ENCODE measurements at regions not wholly inside any gene's neighbourhood (a gene's known extent, or its start where the extent isn't known, plus 50 kb on each side); places are given as distances from the start of the nearest gene placed in this dataset.
"Not testable (repeated sequence)": the region's sequence is repeated elsewhere in the genome, so short reads cannot be mapped to it uniquely, and the experiment has no call there.

DNA sequence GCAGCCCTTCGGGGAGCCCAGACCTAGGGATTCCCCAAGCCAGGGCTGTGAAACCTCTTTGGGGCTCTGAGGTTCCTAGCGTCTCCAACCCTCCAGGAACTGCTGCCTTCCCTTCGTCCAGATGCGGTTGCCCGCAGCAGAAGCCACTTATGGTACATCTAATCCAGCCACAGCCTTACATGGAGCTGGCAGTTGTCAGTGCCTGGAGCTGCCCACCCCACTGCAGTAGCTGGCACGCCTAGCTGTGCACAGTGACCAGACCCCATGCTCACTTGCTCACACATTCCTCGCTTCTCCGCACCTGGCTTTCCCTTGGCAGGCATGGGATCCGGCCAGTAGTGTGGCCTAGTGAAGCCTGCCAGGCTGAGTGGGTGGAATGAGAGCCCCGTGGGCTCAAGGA is 547.6 kb downstream of the TBC1D32 start:
- DNase-seq = no peak

DNA sequence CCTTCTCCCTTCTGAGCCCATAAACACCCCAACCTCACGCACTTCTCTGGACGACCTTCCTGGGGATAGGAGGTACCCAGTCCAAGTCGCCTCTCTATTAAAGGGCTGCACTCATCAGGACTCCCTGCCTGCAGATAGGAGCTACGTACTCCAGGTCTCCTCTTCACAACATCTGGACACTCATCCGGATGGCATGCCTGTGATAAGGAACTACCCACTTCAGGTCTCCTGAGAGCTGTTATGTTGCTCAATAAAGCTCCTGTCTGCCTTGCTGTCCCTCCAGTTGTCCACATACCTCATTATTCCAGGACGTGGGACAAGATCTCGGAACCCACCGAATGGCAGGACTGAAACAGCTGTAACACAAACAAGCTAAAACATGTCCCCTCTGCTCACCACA is 548.0 kb downstream of the TBC1D32 start:
- DNase-seq = no peak

DNA sequence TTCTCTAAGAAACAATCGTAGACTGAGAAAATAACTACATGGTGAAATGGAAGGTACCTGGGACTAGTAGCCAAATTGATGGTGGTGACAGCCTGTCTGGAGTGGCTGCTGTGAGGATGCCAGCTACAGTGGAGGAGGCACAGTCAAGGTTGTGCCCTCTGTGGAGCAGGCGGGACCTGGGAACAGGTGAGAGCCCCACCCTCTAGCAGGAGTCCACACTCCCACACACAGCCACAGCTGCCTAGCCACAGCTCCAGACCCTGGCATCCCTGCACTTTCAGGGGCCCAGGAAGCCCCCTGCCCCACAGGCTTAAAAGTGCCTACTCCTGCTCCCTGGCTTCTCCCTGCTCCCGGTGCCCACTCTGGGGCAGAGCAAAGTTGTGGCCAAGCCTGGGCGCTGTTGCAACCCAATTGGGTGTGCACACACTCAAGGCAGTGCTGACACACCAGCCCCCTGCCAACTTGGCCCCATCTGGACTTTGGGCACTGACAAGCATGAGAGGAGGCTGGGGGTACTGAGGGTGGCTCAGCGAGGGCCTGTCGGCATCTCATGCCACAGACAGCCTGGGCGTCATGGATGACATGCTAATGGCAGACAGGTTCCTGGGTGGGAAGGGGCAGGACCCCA is 548.7 kb downstream of the TBC1D32 start:
- DNase-seq = no peak

DNA sequence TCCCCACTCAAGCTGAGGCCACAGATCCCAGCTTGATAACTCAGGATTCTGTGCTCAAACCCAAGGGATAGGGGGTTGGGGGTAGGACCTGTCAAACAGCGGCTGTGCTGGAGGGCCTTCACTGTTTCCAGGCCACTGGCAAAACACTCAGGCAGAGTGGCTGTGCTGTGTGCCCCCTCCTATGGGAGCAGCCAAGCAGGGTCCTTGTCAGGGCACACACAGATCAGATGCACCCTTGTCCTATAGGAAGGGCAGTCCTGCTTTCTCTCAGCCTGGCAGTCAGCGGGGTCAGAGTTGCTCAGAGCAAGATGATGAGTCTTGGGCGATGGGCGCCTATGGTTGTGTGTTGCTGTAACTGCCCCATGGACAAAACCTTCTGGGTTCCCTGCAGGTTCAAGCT is 554.8 kb downstream of the TBC1D32 start:
- DNase-seq = no peak

DNA sequence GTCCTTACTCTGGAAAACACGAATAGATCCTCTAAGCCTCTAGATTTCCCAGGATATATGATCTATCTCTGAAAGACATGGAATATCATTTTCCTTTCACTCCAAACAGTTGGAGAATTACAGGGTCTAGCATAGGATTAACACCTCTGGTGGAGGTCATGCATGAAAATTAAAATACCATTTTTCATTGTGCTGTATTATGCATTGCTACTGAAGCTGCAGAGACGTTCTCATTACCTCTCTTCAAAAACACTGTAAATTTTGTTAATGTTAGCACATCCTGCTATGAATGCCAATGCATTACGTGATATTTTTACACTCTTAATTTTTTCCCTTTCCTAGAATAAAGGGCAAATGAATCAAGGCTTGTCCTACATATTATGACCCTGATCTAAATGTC is 558.6 kb downstream of the TBC1D32 start:
- no peak for DNase-seq

DNA sequence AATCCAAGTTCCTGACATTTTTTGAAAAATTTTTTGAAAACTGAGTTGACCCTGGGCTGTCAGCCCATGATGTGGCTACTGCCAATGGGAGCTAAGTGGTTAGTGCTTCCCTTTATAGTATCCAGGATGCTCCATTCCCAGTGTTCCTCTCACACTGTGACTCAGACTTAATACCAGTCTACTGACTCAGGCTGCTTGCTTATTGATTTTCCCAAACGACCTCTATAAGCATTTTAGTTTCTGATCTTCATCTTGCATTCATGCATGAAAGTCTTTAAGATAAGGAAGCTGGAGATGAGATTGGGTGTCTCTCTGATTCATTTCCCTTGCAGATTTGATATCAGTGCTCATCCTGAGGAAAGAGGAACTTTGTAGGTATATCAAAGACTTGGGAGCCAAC is 560.0 kb downstream of the TBC1D32 start:
- no peak for DNase-seq

DNA sequence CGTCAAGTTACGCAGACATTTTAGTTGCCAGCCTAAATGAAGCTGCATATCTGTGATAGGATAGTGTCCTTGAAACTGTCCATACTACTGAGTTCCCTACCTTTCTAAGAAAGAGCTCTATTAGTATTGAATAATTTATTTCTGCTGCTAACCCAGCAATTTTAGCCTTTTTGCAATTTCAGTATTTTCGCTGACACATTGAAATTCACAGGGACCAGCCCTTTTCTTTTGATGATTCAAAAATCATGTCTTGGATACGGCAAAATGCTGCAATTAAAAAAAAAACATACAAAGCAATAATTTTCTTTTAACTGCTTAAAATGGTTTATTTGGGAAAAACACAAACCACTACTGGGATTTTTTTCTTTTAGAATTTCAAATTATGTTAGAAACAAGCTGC is 563.3 kb downstream of the TBC1D32 start:
- no peak for DNase-seq

DNA sequence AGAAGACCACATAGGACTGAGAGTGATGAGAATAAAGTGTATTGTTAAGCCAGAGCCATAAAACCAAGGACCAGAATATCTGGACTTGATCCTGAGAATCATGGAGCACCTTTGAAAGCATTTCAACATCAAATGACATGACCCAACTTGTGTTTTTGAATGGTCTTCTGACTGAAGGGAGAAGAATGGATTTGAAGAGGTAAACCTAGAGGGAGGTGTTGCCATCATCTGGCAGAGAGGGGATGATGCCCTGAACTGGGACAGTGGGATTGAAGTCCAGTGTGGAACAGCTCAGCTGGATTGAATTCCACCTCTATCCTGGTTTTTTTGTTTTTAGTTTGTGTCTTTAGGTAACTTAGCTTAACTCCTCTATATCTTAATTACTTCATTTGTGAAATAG is 570.0 kb downstream of the TBC1D32 start:
- no peak for DNase-seq

DNA sequence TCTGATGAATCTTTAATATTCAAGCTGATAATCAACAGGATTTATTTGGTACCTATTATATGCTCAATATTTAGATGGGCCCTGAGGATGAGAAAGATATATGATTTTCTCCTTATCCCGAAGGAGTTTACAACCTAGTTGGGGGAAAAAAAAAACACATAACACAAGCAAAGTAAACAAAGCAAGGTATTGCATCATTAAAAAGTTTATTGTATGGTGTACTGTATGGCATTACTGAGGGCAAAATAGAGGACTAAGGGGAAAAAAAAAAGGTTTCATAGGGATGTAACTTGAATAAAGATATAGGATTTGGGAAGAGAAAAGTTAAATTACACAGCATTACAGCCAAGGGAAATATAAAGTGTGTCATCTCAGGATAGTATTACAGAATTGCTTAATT is 574.7 kb downstream of the TBC1D32 start:
- DNase-seq = no peak

DNA sequence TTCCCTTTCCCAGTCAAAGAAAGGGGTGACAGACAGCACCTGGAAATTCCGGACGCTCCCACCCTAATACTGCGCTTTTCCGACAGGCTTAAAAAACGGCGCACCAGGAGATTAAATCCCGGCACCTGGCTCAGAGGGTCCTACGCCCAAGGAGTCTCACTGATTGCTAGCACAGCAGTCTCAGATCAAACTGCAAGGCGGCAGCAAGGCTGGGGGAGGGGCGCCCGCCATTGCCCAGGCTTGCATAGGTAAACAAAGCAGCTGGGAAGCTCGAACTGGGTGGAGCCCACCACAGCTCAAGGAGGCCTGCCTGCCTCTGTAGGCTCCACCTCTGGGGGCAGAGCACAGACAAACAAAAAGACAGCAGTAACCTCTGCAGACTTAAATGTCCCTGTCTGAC is 585.7 kb downstream of the TBC1D32 start:
- not testable (repeated sequence) for DNase-seq

DNA sequence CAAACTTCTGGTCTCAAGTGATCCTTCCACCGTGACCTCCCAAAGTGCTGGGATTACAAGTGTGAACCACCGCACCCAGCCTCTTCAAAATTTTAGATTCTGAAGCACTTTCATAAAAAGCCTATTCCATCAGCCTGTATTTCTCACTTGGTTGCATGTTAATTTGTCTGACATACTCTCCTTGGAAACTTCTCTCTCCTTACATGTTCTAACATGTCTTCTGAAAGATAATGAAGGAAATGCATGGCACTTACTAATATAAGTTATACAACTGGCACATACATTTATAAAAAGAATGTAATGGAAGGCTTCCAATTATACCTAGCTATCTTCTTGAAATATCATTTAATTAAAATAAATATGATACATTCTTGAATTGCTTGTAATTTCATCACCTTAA is 597.5 kb downstream of the TBC1D32 start:
- no peak for DNase-seq

DNA sequence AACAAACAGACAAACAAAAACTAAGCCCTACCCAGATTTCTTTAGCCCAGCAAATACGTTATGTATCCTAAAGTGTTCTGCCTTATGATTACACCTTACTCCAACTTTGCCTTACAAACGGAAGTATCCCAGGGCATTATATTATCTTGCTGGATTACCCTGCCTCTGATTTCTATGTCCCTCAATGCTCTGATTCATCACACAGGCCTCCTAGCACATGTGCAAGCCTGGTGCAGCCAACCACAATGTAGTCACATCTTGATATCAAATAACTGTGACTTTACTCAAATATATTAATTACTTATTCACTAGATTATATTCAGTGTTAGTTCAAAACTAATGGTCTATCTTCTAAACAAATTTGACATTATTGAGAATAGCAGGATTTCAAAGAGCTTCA is 598.6 kb downstream of the TBC1D32 start:
- DNase-seq = no peak

DNA sequence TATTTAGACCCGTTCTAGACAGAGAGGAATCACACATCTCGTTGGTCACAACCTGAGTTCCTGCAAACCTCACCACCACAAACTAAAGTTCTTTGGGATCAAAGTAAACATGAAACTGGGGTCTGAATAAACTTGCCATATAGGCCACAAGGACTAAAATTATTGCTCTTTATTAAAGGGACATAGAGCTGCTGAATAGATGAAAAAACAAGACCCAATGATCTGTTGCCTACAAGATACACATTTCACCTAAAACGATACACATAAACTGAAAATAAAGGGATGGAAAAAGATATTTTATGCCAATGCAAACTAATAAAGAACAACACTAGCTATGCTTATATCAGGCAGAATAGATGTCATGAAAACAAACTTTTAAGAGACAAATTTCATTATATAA is 623.0 kb downstream of the TBC1D32 start:
- no peak for DNase-seq

DNA sequence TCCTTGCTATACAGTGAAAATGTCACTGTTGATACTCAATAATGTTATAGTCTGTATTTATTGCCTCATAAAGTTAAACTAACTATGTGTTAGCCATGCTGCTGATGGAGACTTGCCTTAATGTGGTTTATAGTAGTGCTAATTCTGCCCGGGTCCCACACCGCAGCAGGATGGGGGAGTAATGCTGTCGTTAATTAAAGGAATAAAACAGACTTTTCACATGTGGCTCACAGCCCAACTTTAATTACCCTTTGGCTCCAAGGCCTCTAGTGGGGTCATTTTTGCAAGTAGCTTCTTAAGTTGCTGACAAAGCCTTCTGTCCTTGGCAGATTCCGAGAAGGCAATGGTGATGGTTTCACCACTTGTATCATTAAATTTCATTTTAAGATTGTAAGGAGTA is 634.3 kb downstream of the TBC1D32 start:
- no peak for DNase-seq

DNA sequence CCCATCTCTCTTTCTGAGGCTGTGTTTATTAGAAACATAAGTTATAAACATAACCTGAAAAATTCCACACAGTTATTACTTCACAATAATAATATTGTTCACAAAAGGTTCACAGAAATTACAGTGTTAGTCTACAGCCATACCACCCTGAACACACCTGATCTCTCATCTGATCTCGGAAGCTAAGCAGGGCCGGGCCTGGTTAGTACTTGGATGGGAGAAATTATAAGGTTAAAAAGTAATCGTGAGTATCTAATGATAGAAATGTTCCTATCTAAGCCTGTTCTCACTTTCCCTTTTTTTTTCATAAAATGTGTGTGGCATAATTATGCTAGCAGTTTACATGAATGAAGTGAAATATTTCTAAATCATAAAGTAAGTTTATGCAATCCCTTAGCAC is 647.8 kb downstream of the TBC1D32 start:
- DNase-seq = no peak

DNA sequence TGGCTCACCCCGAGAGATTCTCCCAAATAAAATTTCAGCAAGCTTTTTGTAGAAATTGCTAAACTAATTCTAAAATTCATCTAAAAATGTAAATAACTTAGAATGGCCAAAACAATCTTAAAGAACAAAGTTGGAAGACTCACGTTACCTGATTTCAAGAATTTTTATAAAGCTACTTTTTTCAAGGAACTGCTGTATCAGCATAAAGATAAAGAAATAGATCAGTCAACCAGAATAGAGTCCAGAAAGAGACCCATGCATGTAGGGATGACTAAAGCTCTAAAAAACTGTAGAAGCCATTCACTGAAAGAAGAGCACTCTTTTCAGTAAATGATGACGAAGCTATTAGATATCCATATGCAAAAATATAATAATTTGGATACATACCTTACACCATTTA is 652.1 kb downstream of the TBC1D32 start:
- DNase-seq = no peak

DNA sequence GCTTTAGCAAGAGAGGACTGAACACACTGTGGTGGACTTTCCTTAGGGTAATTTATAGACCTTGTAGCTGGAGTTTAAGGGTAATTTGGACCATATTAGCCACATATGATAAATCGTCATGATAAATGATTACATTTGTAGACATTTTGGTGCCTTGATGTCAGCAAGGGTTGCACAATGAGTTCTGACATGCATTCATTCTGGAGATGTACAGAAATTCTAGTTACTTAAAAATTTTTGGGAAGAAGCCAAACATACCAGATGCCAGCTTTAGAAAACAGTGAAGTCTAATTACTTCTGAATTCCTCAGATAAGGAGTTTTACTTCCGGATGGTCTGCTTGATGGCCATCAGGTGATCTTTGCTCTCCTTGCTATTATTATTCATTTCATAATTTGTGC is 653.1 kb downstream of the TBC1D32 start:
- no peak for DNase-seq

DNA sequence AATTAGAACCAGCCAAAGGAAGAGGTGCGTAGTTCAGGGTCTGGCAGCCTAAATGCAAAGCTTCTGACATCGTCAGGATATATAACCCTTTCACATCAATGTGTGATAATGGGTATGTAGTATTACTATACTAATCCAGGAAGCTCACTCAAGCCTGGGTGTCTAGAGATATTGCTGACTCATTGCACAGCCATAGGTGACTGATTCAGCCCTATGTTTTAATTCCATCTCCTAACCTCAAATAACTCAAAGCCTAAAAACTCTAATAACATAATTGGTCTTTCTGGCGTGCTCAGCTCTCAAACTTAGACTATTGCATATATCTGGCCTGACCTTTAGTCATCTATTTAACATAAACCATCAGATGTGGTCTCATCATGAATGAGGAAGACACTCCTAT is 658.4 kb downstream of the TBC1D32 start:
- DNase-seq = no peak

DNA sequence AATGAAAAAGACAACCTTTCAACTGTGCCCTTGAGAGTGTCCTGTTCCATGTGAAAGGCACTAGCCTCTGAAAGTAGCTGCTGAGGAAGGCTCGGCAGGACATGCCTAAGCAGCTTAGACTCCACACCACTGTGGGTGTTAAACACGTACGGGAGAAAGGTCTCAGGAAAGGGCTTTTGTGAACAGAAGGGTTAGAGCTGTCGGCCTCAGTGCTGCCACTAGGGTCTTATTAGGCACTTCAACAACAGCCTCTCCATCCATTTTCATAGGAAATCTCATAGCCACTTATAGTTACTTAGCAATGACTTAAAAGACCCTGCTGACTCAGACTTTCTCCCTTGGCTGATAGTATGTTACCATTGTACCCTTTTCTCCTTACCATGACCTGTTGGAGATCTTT is 662.8 kb downstream of the TBC1D32 start:
- DNase-seq = no peak

DNA sequence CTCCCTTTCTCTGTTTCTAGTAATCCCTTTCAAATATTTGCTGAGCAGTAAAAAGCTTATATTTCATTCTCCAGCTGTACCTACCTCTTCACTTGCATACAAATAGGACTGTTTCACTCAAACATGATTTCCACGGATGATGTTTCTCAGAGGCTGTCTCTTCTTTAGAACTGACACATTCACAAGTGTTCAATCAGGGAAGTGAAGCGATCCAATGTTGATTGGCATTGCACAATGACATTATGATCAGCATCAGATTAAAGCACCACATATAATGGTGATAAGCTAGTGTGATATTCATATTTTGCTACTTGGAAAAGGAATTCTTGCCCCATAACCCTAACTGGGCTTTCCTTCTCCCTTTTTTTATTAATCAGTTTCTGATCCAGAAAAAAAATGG is 681.8 kb downstream of the TBC1D32 start:
- DNase-seq = no peak

DNA sequence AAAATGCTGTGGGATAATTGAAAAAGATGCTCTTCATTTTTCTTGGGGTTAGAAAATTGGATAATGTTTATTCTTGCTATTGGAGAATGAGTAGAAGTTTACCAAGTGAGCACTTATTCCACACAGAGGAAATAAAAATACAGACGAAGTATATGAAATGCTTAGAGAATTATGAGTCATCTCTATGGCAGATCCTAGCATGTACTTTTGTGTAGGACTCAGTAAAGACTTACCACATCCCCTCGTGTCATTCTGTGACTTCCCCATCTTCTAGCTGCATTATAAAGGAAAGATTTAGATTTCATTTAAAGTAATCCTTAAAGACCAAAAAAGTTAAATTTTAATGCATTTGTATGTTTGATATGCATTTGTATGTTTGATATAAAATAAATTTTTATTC is 685.6 kb downstream of the TBC1D32 start:
- DNase-seq = no peak

DNA sequence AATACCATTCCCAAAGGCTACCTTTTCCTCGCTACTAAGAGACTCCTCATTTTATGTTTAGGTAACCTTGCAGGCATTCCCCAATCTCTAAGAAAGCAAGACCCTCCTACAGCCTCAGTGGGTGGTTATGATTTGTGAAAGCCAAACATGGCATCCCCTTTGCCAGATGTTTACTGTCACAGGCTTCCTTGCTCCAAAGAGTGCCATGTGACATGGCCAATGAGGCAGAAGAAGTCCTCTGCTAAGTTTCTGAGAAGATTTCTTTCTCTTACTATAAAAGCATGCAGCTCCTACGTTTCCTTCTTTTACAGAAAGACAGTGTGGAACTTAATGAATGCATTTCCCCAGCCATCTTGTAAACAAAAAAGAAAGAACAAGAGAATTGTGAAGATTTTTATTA is 688.2 kb downstream of the TBC1D32 start:
- no peak for DNase-seq

DNA sequence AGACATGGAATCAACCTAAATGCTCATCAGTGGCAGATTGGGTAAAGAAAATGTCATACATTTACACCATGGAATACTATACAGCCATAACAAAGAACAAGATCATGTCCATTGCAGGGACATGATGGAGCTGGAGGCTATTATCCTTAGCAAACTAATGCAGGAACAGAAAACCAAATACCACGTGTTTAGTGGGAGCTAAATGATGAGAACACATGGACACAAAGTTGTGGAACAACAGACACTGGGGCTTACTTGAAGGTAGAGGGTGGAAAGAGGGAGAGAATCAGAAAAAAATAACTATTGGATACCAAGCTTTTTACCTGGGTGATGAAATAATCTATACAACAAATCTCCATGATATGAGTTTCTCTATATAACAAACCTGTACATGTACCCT is 701.3 kb downstream of the TBC1D32 start:
- no peak for DNase-seq

DNA sequence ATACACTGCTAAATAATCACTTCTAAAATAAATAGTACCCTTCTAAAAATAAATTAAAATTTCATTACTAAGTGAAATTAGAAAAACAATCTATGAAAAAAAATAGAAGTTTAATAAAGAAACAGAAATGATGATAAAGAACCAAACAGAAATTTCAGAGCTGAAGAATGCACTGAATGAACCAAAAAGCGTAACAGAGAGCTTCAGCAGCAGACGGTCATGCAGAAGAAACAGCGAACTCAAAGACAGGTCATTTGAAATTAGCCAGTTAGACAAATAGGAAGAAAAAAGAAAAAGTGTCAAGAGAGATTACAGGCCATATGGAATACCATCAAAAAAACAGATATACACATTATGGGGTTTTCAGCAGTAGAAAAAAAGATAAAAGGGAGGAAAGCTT is 706.7 kb downstream of the TBC1D32 start:
- no peak for DNase-seq

DNA sequence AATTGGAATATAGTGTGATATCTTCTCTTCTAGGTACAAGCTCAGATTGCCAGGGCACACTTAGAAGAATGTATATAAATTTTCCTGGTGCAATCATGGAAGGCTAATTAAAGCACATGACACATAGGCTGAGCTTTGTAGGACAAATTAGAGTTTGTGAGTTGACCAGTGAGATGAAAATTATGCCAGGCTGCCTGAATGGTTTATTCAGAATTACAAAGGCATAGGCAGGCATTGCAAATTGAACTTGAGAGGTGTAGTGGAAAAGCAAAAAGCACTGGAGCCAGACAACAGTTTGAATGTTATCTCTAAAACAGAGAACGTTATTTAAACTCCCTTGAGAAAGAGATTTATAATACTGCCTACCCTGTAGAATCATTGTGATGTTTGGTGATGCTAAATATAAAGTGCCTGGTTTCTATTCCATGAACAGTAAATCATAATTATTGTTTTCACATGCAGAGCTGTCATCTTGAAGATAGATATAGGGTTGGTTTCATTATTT is 712.1 kb downstream of the TBC1D32 start:
- DNase-seq = no peak

DNA sequence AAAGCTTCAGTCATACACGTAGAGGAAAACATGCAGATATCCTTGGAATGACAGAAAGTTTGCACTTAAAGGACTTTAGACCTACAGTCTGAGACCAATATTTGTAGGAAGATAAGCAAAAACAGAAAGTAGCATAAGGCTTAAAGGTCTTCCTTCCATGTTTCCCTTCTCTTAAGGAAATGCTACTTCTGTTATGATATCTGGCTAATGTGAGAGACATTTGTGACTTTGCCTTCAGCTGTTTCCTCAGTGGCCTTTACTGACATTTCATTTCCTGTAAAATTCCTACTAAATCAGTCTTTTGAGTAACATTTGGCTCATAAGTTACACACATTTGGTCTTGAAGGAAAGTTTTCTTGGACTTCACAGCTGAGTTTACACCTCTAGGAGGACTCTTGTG is 713.4 kb downstream of the TBC1D32 start:
- DNase-seq = no peak

Measured in CD4-positive, alpha-beta T cell treated with Interleukin-17A for 1 hour (primary cell).